ENCODE measurements at regions not wholly inside any gene's neighbourhood (a gene's known extent, or its start where the extent isn't known, plus 50 kb on each side); places are given as distances from the start of the nearest gene placed in this dataset.

GRCh38 chr12:91793676-91794075 is 352.0 kb downstream of the BTG1 start:
- DNase-seq: no peak

DNA sequence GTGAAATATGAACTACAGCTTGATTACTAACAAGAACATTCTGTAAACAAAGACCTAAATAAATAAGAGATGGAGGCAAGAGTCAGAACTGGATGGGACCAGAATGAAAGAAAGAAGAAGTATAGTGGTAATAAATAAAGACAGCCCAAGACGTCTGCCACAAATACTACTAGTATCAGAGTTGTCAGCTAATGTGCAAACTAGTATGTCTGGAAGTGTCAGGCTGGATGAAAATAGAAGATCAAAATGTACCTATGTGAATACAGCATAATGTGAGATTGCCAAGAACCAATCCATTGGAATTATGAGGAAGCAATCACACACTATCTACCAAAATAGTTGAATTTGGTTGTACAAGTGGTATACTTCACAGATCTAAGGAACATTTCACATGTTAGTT is 353.0 kb downstream of the BTG1 start:
- DNase-seq: no peak

DNA sequence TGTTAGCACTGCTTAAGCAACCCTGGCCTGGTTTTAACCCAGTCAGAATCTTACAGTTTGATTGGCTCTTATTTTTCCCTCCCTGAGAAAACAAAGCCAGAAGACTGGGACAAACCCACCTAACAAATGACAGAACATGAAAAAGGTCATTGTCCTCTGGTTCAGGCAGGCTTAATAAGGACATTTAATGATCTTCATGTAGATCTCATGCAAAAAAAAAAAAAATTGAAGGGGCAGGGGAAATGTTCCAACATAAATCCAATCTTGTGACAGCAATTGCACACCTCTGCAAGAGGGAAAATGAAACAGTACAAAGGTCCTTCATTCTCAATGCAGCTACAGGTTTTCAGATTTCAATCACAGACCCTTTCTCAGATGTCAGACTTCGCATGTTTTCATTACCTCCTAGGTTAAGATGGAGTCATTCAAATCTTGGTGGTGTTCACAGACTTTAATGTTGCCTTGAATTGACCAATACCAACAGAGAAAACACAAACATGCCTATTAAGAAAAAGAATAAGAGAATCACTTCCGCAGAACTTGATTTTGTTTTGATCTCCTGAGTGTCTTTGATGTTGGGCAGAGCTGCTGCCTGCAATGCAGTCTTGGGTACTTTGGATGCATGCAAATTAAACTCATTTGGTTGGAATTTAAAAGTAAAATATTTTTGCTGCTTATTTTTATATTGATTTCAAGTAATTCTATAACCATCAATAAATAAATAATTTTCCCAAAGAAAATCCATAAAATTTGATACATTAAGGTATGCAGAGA is 359.0 kb downstream of the BTG1 start:
- DNase-seq: no peak

GRCh38 chr12:91785655-91786498 is 359.8 kb downstream of the BTG1 start:
- DNase-seq: no peak

GRCh38 chr12:91781114-91781513 is 364.5 kb downstream of the BTG1 start:
- no peak for DNase-seq

DNA sequence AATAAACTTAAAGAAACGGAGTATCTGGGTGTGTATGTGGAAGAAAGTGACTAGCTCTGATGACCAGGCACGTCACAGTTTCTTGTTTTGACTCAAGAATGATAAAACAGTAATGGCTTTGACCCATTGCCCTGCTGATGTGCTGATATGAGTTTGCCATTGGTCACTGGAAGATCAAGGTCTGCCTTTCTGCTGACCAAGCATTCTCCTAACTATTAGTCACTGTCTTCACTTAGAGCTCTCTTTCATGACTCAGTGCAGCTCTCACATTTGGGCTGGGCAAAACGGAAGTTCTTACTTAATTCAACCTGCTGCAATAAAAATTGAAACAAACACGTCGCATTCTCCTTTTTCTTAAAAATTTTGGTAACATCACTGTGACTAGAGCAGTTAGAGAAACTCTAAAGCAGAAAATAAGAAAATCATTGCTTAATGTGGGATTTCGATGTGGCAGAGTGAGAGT is 366.7 kb downstream of the BTG1 start:
- DNase-seq: no peak

- DNase-seq: no peak
These were observed 367.4 kb downstream of the BTG1 start for GRCh38 chr12:91778091-91778832.

GRCh38 chr12:91777268-91777992 is 368.2 kb downstream of the BTG1 start:
- DNase-seq: no peak

DNA sequence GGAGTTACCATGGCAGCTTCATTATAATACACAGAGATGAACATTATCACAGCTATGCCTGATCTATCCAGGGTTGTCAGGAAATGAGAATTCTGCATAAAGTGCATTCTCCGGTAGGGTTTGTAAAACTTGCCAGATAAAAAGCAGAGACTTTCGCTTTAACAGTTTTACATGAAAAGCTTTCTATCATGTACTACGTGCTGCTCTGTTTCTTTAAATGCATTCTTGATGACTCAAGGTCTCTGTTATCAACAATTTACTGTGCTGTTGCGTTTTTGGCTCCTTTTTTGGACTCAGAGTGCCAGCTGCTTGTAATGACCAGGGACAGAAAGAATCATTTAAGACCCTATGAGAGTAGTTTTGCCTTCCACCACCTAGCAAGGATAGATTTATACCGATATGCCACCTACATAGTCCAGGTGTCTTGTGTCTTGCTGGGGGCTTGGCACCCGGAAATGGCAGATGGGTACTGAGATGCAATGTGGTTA is 371.2 kb downstream of the BTG1 start:
- DNase-seq: no peak

DNA sequence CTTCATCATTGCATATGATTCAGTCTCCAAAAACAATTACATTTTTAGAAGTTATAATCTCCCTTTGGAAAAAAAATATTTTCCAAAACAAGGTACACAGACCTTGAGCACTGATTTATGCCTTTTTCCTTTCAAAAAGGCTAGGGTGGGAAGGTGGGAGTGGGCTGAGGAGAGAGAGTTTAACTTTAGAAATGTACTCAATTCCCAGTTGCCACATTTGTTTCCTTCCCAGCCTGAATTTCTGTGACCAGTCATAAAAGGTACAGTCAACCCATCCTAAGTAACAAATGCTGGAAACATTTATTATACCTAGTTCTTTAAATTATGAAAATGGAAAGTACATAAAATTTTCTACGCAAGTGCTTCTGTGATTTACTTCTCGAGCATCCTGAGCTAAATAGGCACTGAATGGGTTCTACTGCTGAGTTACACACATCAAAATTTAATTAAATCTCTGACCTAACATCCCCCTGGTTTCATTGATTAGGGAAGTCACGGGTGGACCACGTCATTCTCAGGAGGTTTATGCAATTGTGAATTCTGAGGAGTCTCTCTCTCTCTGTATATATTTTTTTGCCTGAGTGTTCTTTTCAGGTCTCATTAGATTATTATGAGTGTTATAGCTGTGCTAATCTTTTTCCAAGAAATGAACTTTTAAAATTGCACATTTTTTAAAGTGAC is 371.8 kb downstream of the BTG1 start:
- no peak for DNase-seq

DNA sequence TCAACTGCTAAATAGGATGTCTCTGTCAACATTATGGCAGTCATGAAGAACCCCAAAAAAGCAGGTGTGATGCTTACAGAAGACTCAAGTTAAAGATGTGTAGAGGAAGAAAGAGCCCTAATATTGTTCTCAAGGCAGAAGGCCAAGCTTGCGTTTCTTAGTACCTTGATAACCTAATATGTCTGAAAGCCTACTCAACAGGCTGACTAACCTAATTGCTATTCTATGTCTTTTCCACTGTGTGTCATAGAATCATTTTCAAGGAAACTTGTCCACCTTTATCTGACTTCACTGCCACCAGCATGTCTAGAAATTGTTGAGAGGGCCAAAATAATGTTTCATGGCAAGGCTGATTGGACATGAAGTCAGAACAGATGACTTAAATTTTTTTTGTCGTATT is 373.2 kb downstream of the BTG1 start:
- no peak for DNase-seq

DNA sequence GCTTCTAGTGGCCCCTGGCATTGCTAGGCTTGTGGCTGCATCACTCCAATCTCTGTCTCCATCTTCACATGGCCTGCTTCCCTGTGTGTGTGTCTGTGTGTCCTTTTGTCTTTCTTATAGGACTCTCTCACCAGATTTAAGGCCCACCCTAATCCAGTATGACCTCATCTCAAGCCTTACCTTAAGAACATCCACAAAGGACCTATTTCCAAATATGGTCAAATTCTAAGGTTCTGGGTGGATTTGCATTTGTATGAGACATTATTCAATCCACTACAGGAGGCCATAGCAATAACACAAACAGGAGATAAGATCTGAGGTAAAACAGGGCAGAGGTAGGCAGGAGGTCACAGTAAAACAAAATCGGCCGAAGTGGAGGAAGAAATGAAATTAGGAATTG is 375.9 kb downstream of the BTG1 start:
- DNase-seq: no peak

GRCh38 chr12:91767237-91767636 is 378.4 kb downstream of the BTG1 start:
- no peak for DNase-seq

GRCh38 chr12:91766454-91766853 is 379.2 kb downstream of the BTG1 start:
- DNase-seq: no peak

GRCh38 chr12:91763654-91764370 is 381.8 kb downstream of the BTG1 start:
- no peak for DNase-seq

DNA sequence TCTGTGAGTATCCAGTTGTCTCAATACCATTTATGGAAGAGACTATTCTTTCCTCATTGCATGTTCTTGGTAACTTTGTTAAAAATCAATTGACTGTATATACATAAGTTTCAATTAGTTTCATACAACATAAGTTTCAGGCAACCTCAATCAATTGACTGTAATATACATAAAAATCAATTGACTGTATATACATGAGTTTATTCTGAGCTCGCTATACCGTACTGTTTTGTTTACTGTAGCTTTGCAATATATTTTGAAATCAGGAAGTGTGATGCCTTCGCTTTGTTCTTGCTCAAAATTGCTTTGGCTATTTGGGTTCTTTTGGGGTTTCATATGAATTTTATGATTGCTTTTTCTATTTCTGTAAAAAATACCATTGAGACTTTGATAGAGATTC is 392.0 kb downstream of the BTG1 start:
- no peak for DNase-seq

- DNase-seq: no peak
These were observed 398.7 kb downstream of the BTG1 start for GRCh38 chr12:91746976-91747375.

DNA sequence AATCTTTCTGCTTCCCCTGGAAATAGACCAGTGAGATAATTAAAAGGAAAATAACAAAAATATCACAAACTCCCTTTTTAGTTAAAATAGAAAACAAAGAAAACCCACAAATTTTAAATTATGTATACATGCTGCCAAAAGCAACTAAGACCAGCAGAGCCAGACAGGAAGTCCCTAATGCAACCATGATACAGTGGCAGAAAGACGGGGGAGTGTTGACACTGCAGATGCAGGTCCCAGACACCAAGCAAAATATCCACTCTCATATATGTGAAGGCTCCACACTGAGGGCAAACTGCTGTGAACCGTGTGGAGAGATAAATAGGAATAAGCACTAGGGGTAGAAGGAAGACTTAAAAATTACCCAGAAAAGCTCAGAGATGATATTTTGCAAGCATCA is 401.0 kb downstream of the BTG1 start:
- no peak for DNase-seq

DNA sequence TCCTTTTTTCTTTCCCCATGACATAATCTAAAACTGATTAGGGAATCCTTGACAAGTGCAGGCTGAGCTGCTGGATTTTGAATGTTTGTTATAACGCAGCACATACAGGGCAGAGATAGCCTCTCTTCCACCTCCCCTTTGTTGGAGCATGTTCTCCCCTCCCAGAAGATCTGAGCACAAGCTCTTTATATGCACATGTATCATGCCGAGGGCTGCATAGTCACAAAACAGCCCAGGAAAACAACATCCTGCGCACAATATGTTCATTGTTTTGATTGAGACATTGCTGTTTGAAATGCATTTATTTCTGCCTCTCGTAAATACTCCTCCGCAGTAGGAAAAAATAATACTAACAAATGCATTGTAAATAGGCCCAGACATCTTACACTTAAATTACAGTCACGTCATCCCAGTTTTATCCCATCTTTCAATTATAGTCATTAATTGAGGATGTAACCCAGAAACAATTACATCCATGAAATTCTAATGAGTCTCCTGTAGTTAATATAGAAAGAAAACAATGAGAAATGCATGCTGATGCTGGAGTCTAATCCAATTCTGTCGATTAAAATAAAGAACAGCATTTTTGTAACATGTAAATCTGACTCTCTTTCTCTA is 401.8 kb downstream of the BTG1 start:
- DNase-seq: no peak

GRCh38 chr12:91743280-91743679 is 402.4 kb downstream of the BTG1 start:
- DNase-seq: no peak
